ENCODE measurements at regions not wholly inside any gene's neighbourhood (a gene's known extent, or its start where the extent isn't known, plus 50 kb on each side); places are given as distances from the start of the nearest gene placed in this dataset.

DNA sequence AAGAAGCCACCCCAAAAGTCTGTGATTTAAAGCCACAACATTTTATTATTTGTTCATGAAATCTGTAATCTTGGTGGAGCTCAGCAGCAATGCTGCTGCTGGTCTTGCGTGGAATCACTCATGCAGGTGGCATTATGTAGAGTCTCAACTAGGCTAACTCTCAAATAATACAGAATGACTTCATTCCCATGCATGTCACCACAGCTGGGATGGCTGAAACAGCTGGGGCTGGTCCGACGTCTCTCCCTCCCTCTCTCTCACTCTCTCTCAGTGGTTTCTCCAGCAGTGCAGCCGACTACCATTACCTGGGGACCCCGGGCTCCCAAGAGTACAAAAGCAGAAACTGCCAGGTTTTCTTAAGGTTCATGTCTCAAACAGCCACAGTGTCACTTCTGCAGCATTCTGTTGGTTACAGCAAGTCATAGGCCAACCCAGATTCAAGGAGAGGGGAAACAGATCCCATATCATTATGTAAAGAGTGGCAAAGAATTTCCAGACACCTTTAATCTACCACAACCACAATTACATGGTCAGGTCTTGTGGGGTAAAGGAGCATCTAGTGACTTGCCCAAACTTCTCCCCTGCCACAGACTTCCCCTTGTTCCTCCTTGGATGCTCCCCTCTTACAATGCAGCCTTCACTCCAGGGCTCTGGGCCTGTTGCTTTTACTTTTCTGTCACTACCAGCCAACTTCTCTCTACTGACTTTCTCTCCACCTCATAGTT is 192.0 kb upstream of the HMGA2 start:
- CTCF ChIA-PET, result interaction anchor here (0.6 to 1.0 kb wide), 2 partner anchors 17 to 71 kb away, joined by 3 read pairs; no protein-coding TSS in a partner anchor
- no peak for TF ChIP-seq CTCF (conservative IDR thresholded peaks at IDR 0.05; ENCODE audit: low read depth)
- H3K27ac ChIP-seq, result peak overlapping the region; percentile 95
- DNase-seq (ENCODE audit: low spot score), result no peak
- POLR2A ChIA-PET (ENCODE audit: low non-redundant PET), result interaction anchor here (0.6 kb wide), 1 partner anchor 1228 kb away, joined by 3 read pairs; the partner anchor contains the start of gene XPOT

DNA sequence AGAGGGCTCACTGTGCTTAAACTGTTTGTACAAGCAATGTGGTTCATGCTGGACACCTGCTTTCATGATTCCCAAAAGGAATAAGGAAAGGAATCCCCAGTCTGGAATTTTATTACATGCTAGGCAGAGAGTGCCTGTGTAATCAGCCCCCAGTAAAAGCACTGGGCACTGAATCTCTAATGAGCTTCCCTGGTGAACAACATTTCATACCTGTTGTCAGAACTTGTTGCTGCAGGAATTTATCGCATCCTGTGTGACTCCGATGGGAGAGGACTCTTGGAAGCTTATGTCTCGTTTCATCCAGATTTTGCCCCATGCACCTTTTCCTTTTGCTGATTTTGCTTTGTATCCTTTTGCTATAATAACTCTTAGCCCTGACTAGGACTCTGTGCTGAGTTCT is 190.2 kb upstream of the HMGA2 start:
- peak; percentile 56 for DNase-seq (ENCODE audit: low spot score)
- H3K27ac ChIP-seq, result no peak overlapping the region; the same call in 1 of the 2 replicates
- ChIA-PET POLR2A (ENCODE audit: low non-redundant PET) (no interaction called here), CTCF (interaction anchor here (0.7 to 1.3 kb wide), 2 partner anchors 77 to 531 kb away, joined by 3 read pairs; no protein-coding TSS in a partner anchor)
- TF ChIP-seq CTCF (conservative IDR thresholded peaks at IDR 0.05; ENCODE audit: low read depth), result no peak

DNA sequence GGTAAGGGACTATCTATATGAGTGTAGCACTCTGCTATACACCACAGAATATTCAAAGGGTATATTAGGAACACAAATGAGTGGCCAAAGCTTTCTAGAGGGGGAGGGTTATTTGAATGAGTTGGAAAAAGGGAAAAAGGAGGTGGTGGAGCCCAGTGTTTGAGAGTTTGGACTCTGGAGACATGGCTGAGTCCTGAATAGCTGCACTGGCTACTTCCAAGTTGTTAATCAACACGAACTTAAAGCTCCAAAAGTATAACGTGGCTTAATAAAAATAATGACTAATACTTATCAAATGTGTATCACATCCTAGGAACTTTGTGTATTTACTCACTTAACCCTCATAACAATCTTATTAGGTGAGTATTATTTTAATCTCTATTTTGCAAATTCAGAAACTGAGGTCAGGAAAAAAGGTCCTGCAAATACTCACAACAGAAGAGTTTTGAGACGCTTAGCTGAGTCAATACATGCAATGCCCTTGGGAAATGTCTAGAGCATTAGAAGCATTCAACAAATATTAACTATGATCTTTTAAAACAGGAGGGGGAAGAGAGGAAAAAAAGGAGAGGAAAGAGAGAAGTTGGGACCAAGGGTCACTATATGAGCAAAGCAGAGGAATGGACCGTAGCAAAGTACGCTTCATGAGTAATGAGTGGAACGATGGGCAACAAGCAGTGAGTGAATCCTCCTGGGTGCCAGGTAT is 189.5 kb upstream of the HMGA2 start:
- ChIA-PET CTCF (interaction anchor here (0.6 to 0.7 kb wide), 4 partner anchors 78 to 530 kb away, joined by 3 to 6 read pairs (median 4); no protein-coding TSS in a partner anchor), POLR2A (ENCODE audit: low non-redundant PET) (no interaction called here)
- no peak for DNase-seq (ENCODE audit: low spot score)
- no peak overlapping the region for H3K27ac ChIP-seq
- no peak for TF ChIP-seq CTCF (conservative IDR thresholded peaks at IDR 0.05; ENCODE audit: low read depth)

DNA sequence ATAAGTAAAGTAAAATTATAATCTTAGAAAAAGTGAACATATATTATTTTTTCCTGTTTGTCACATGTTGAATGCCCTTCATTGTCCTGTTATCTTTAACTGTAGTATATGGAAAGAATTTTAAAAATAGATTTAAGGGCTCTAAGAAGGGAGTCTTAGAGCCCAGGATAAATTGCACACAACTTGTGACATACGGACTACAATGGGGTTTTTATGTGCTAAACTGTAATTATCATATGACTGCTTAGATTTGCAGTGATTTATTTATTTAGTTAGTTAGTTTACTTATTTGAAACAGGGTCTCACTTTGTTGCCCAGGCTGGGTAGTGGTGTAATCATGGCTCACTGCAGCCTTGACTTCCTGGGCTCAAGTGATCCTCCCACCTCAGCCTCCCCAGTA is 187.8 kb upstream of the HMGA2 start:
- no peak for DNase-seq (ENCODE audit: low spot score)
- ChIA-PET CTCF (interaction anchor here (0.6 kb wide), 1 partner anchor 801 kb away, joined by 3 read pairs; no protein-coding TSS in a partner anchor), POLR2A (ENCODE audit: low non-redundant PET) (no interaction called here)
- no peak for TF ChIP-seq CTCF (conservative IDR thresholded peaks at IDR 0.05; ENCODE audit: low read depth)
- no peak overlapping the region for H3K27ac ChIP-seq

DNA sequence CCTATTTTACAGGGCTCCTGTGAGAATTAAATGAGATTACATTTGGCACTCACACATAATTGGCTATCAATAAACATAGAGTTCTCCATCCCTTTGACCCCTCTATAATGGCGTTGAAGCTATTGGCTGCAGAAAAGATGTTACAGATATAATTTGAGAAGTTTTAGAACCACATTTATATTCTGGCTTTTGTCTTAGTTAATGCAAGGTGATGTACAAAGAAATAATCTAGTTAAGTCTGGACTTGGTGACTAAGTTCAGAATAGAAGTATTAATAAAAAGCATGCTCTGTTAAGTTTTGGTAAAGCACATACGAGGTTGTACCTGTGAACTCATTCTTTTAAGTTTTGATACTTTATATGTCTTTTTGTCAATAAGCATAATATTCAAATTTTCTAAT is 187.1 kb upstream of the HMGA2 start:
- no peak for TF ChIP-seq CTCF (conservative IDR thresholded peaks at IDR 0.05; ENCODE audit: low read depth)
- no peak for DNase-seq (ENCODE audit: low spot score)
- no peak overlapping the region for H3K27ac ChIP-seq
- CTCF ChIA-PET, result interaction anchor here (0.6 kb wide), 1 partner anchor 802 kb away, joined by 3 read pairs; no protein-coding TSS in a partner anchor
- POLR2A ChIA-PET (ENCODE audit: low non-redundant PET), result no interaction called here

DNA sequence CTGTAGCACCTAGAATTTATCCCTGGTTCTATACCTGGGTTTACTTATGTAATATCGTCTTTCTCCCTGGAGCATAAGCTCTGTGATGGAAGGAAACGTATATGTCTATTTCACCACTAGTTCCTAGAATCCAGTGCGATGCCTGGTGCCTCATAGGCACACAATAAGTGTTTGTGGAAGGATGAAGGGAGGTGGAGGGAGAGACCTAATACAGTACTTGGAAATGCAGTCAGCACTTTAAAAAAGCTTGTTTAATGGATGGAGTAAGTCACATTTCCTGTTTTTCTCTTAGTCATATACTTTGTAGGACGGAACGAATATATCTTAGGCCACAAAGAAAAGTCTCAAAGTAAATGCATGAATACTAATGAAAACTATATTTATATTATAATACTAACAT is 186.5 kb upstream of the HMGA2 start:
- no peak for TF ChIP-seq CTCF (conservative IDR thresholded peaks at IDR 0.05; ENCODE audit: low read depth)
- POLR2A ChIA-PET (ENCODE audit: low non-redundant PET), result no interaction called here
- DNase-seq (ENCODE audit: low spot score), result no peak
- H3K27ac ChIP-seq, result no peak overlapping the region
- CTCF ChIA-PET, result no interaction called here

Data from RWPE1 (cell line).